Stomach (tissue), 4 donors: ENCODE measurements at regions not wholly inside any gene's neighbourhood (a gene's known extent, or its start where the extent isn't known, plus 50 kb on each side); places are given as distances from the start of the nearest gene placed in this dataset.

Experiments used
- POLR2A ChIP-seq, 4 donors: fragments of 450-650 bp; IDR thresholded peaks; one replicate each; pipeline ENCODE4 v1.6.1; 2016; ENCODE audit warnings: antibody characterized with exemption in 4 of 4, control low read depth in 2 of 4, mild to moderate bottlenecking in 1 of 4, moderate library complexity in 1 of 4
- TF ChIP-seq, protein P1 (sequence below), 7 experiments: fragments of 450-650 bp in 4 of 7; fragments of 200-600 bp in 3 of 7; sonication (generic) in 3 of 7; IDR thresholded peaks; one replicate each; pipeline ENCODE4 v1.5.1; 2016 to 2019; ENCODE audit warnings: antibody characterized with exemption in 7 of 7, control low read depth in 2 of 7, mild to moderate bottlenecking in 1 of 7

DNA sequence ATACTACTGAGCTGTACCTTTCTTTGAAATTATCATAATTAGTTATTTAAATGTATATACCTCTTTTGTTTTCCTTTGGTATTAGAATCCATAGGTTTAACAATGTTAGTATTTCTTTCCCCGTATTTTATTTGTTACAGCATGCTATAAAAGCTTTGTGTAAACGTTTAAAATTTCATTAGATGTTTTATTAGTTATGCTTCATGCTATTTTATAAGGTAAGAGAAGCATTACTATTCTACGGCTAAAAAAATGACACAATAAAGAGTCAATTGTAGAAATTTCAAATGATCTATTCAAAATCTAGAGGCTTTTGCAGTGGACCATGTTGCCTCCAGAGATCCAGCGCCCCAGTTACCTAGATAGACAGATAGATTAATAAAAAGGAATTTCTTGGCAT lies 1203.3 kb upstream of the IGFBP7 start:
- TF ChIP-seq, protein P1, sequence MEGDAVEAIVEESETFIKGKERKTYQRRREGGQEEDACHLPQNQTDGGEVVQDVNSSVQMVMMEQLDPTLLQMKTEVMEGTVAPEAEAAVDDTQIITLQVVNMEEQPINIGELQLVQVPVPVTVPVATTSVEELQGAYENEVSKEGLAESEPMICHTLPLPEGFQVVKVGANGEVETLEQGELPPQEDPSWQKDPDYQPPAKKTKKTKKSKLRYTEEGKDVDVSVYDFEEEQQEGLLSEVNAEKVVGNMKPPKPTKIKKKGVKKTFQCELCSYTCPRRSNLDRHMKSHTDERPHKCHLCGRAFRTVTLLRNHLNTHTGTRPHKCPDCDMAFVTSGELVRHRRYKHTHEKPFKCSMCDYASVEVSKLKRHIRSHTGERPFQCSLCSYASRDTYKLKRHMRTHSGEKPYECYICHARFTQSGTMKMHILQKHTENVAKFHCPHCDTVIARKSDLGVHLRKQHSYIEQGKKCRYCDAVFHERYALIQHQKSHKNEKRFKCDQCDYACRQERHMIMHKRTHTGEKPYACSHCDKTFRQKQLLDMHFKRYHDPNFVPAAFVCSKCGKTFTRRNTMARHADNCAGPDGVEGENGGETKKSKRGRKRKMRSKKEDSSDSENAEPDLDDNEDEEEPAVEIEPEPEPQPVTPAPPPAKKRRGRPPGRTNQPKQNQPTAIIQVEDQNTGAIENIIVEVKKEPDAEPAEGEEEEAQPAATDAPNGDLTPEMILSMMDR (IDR thresholded peaks at IDR 0.05), result no peak
- TF ChIP-seq POLR2A (IDR thresholded peaks at IDR 0.05), result no peak
